ENCODE measurements at regions not wholly inside any gene's neighbourhood (a gene's known extent, or its start where the extent isn't known, plus 50 kb on each side); places are given as distances from the start of the nearest gene placed in this dataset.

DNA sequence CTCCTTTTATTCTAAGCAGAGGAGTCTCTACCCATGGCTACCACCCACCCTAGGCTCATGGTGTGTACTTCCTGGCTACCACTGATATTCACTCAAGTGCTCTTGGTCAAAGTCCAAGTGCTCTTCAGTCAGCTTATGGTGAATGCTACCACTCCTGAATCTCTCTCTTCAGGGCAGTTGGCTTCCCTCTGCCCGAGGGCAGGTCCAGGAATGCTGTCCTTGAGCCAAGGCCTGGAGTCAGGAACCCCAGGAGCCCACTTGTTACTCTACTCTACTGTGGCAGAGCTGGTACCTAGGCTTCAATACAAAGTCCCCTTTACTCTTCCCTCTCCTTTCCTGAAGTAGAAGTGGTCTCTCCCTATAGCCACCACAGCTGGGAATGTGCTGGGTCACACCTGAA is 226.0 kb downstream of the DIPK2A start:
- DNase-seq (ENCODE audit: low read depth, low spot score) (no peak), FAIRE-seq (no peak)
- no peak overlapping the region for H2AFZ ChIP-seq (ENCODE audit: control insufficient read depth, low read length)
- H3K9me3 ChIP-seq (ENCODE audit: control insufficient read depth, low read depth, low read length), result no peaks in the 10 kb centered on the region
- no peaks in the 10 kb centered on the region for H4K20me1 ChIP-seq (ENCODE audit: control insufficient read depth, extremely low read depth, insufficient read depth, low read length)
- H3K4me1 ChIP-seq (ENCODE audit: control insufficient read depth, extremely low read depth, insufficient read depth, low read length), result no peaks in the 10 kb centered on the region
- H3K36me3 ChIP-seq (ENCODE audit: control insufficient read depth in 2 of 2, extremely low read depth in 1 of 2, insufficient read depth in 2 of 2, low read length in 2 of 2), result no peaks in the 10 kb centered on the region
- H3K9me1 ChIP-seq (ENCODE audit: control insufficient read depth, extremely low read depth, insufficient read depth, low read length), result no peaks in the 10 kb centered on the region
- no peak overlapping the region for H3K9ac ChIP-seq (ENCODE audit: control insufficient read depth, extremely low read depth, insufficient read depth, low read length)
- dilution Hi-C loops (cut with MboI; ENCODE audit: extremely low pct_ligation_motif_present, low sequenced_read_pairs), result no loop called here
- TF ChIP-seq, protein P1, sequence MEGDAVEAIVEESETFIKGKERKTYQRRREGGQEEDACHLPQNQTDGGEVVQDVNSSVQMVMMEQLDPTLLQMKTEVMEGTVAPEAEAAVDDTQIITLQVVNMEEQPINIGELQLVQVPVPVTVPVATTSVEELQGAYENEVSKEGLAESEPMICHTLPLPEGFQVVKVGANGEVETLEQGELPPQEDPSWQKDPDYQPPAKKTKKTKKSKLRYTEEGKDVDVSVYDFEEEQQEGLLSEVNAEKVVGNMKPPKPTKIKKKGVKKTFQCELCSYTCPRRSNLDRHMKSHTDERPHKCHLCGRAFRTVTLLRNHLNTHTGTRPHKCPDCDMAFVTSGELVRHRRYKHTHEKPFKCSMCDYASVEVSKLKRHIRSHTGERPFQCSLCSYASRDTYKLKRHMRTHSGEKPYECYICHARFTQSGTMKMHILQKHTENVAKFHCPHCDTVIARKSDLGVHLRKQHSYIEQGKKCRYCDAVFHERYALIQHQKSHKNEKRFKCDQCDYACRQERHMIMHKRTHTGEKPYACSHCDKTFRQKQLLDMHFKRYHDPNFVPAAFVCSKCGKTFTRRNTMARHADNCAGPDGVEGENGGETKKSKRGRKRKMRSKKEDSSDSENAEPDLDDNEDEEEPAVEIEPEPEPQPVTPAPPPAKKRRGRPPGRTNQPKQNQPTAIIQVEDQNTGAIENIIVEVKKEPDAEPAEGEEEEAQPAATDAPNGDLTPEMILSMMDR (optimal IDR thresholded peaks at IDR 0.05 in 1 of 3, IDR thresholded peaks at IDR 0.05 in 1 of 3, conservative IDR thresholded peaks at IDR 0.05 in 1 of 3; ENCODE audit: extremely low read depth in 1 of 3, insufficient read depth in 2 of 3, low read length in 3 of 3), result no peak
- no peak for TF ChIP-seq EZH2 (IDR thresholded peaks at IDR 0.05; ENCODE audit: low read length)
- no peaks in the 10 kb centered on the region for H3K27me3 ChIP-seq (ENCODE audit: control insufficient read depth, extremely low read depth, insufficient read depth, low read length)
- H3K27ac ChIP-seq (ENCODE audit: control insufficient read depth, insufficient read depth, low read length), result no peak overlapping the region
- H3K4me3 ChIP-seq (ENCODE audit: control insufficient read depth in 2 of 3, extremely low read depth in 1 of 3, insufficient read depth in 2 of 3, low read depth in 1 of 3, low read length in 3 of 3), result no peak overlapping the region
- H3K79me2 ChIP-seq (ENCODE audit: control insufficient read depth, insufficient read depth, low read length), result no peaks in the 10 kb centered on the region
- no peak overlapping the region for H3K4me2 ChIP-seq (ENCODE audit: control insufficient read depth, extremely low read depth, insufficient read depth, low read depth, low read length)

DNA sequence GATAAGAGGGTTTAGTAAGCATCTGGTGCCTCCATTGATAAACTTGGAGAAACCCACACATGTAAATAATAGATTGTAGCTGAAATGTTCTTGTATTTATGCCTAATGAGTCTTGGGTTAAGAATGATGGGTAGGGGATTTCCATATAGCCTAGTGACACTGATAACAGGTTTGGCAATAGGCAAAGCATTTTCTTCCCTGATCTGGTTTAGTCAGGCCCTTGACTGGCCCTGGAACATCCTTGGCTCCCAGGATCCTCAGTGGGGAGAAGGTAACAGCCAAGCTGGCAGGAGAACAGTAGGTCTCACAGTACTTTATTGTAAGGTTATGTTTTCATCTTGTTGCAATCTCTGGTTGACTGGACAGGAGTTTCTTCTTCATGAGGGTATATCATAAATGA is 228.4 kb downstream of the DIPK2A start:
- H3K79me2 ChIP-seq (ENCODE audit: control insufficient read depth, insufficient read depth, low read length), result no peaks in the 10 kb centered on the region
- TF ChIP-seq, protein P1 (optimal IDR thresholded peaks at IDR 0.05 in 1 of 3, IDR thresholded peaks at IDR 0.05 in 1 of 3, conservative IDR thresholded peaks at IDR 0.05 in 1 of 3; ENCODE audit: extremely low read depth in 1 of 3, insufficient read depth in 2 of 3, low read length in 3 of 3), result no peak
- no peak for TF ChIP-seq EZH2 (IDR thresholded peaks at IDR 0.05; ENCODE audit: low read length)
- H4K20me1 ChIP-seq (ENCODE audit: control insufficient read depth, extremely low read depth, insufficient read depth, low read length), result no peaks in the 10 kb centered on the region
- FAIRE-seq (no peak), DNase-seq (ENCODE audit: low read depth, low spot score) (no peak)
- no peaks in the 10 kb centered on the region for H3K9me3 ChIP-seq (ENCODE audit: control insufficient read depth, low read depth, low read length)
- H3K36me3 ChIP-seq (ENCODE audit: control insufficient read depth in 2 of 2, extremely low read depth in 1 of 2, insufficient read depth in 2 of 2, low read length in 2 of 2), result no peaks in the 10 kb centered on the region
- H3K4me3 ChIP-seq (ENCODE audit: control insufficient read depth in 2 of 3, extremely low read depth in 1 of 3, insufficient read depth in 2 of 3, low read depth in 1 of 3, low read length in 3 of 3), result no peak overlapping the region
- H3K9me1 ChIP-seq (ENCODE audit: control insufficient read depth, extremely low read depth, insufficient read depth, low read length), result no peaks in the 10 kb centered on the region
- dilution Hi-C loops (cut with MboI; ENCODE audit: extremely low pct_ligation_motif_present, low sequenced_read_pairs), result no loop called here
- H3K4me1 ChIP-seq (ENCODE audit: control insufficient read depth, extremely low read depth, insufficient read depth, low read length), result no peaks in the 10 kb centered on the region
- no peak overlapping the region for H3K9ac ChIP-seq (ENCODE audit: control insufficient read depth, extremely low read depth, insufficient read depth, low read length)
- no peak overlapping the region for H3K27ac ChIP-seq (ENCODE audit: control insufficient read depth, insufficient read depth, low read length)
- H3K4me2 ChIP-seq (ENCODE audit: control insufficient read depth, extremely low read depth, insufficient read depth, low read depth, low read length), result no peak overlapping the region
- H3K27me3 ChIP-seq (ENCODE audit: control insufficient read depth, extremely low read depth, insufficient read depth, low read length), result no peaks in the 10 kb centered on the region
- no peak overlapping the region for H2AFZ ChIP-seq (ENCODE audit: control insufficient read depth, low read length)
